ENCODE measurements at regions not wholly inside any gene's neighbourhood (a gene's known extent, or its start where the extent isn't known, plus 50 kb on each side); places are given as distances from the start of the nearest gene placed in this dataset.

Small RNA genes in the stretch of these regions (small RNA-seq; reads per million reads assigned to genes)
- 0 reads per million in 3 donors for gene RF00614

Measured in sigmoid colon (tissue), 3 donors.